Naive thymus-derived CD4-positive, alpha-beta T cell (primary cell): ENCODE measurements at regions not wholly inside any gene's neighbourhood (a gene's known extent, or its start where the extent isn't known, plus 50 kb on each side); places are given as distances from the start of the nearest gene placed in this dataset.
"Not testable (repeated sequence)": the region's sequence is repeated elsewhere in the genome, so short reads cannot be mapped to it uniquely, and the experiment has no call there.

ENCODE experiments used
- ATAC-seq: fragments of 150-1000 bp; cut with Tn5 transposase; 2 replicates; pipeline ENCODE4 v1.10.0; 2021; ENCODE audit warnings: mild to moderate bottlenecking, moderate library complexity
- CTCF ChIA-PET: fragments of 350-600 bp; sonication (Branson Sonifier 250); formaldehyde crosslinking; loops from one replicate; lab custom pipeline; 2021; ENCODE audit warnings: antibody characterized with exemption; lab: Charles Lee
- POLR2A ChIA-PET: fragments of 350-600 bp; sonication (Branson Sonifier 250); formaldehyde crosslinking; loops from one replicate; lab custom pipeline; 2021; ENCODE audit warnings: antibody characterized with exemption, inconsistent platforms; lab: Charles Lee
- DNase-seq, 9 donors: peaks; one replicate each; pipeline versions ENCODE4 v3.0.0 to v3.0.0-alpha.2; 2020 to 2022; ENCODE audit warnings: mixed read lengths in 1 of 9
- H3K27ac ChIP-seq: one replicate; pipeline ENCODE4 v1.7.0; 2013; ENCODE audit warnings: mild to moderate bottlenecking, low read depth, low read length, moderate library complexity
- H3K27me3 ChIP-seq, 2 donors: one replicate each; pipeline ENCODE4 v1.7.0; 2013; ENCODE audit warnings: low read length in 2 of 2, mild to moderate bottlenecking in 2 of 2, moderate library complexity in 2 of 2; ENCODE audit not compliant: control insufficient read depth in 2 of 2, insufficient read depth in 2 of 2
- H3K36me3 ChIP-seq, 3 experiments: 1 replicate in 2 of 3; 2 replicates in 1 of 3; pipeline ENCODE4 v1.7.0; 2013; ENCODE audit warnings: low read length in 3 of 3, mild to moderate bottlenecking in 3 of 3, moderate library complexity in 1 of 3; ENCODE audit not compliant: insufficient read depth in 3 of 3, control insufficient read depth in 2 of 3
- H3K4me1 ChIP-seq, 2 donors: one replicate each; pipeline ENCODE4 v1.7.0; 2013; ENCODE audit warnings: low read length in 2 of 2, mild to moderate bottlenecking in 2 of 2, moderate library complexity in 1 of 2; ENCODE audit not compliant: control insufficient read depth in 2 of 2, insufficient read depth in 2 of 2
- H3K4me3 ChIP-seq: 2 replicates; pipeline ENCODE4 v1.7.0; 2013; ENCODE audit warnings: mild to moderate bottlenecking, low read length
- H3K9me3 ChIP-seq, 3 experiments: 1 replicate in 2 of 3; 2 replicates in 1 of 3; pipeline ENCODE4 v1.7.0; 2013; ENCODE audit warnings: low read length in 3 of 3; ENCODE audit not compliant: control insufficient read depth in 2 of 3
- H3K27ac Mint-ChIP-seq, 9 donors: one replicate each; pipeline ENCODE4 v1.8.0; 2020 to 2022; ENCODE audit warnings: mixed read lengths in 9 of 9, mild to moderate bottlenecking in 8 of 9, moderate library complexity in 5 of 9, inconsistent platforms in 2 of 9
- H3K27me3 Mint-ChIP-seq, 5 donors: one replicate each; pipeline ENCODE4 v1.8.0; 2021 to 2022; ENCODE audit warnings: mixed read lengths in 5 of 5, mild to moderate bottlenecking in 1 of 5
- H3K36me3 Mint-ChIP-seq, 5 donors: one replicate each; pipeline ENCODE4 v1.8.0; 2020 to 2022; ENCODE audit warnings: mixed read lengths in 5 of 5, mild to moderate bottlenecking in 3 of 5, inconsistent platforms in 1 of 5
- H3K4me1 Mint-ChIP-seq, 7 donors: one replicate each; pipeline ENCODE4 v1.8.0; 2020 to 2022; ENCODE audit warnings: mixed read lengths in 7 of 7, mild to moderate bottlenecking in 3 of 7, inconsistent platforms in 1 of 7
- H3K4me3 Mint-ChIP-seq, 10 donors: one replicate each; pipeline ENCODE4 v1.8.0; 2020 to 2022; ENCODE audit warnings: mild to moderate bottlenecking in 10 of 10, mixed read lengths in 10 of 10, moderate library complexity in 6 of 10, inconsistent platforms in 2 of 10
- H3K9me3 Mint-ChIP-seq, 11 donors: one replicate each; pipeline ENCODE4 v1.8.0; 2020 to 2022; ENCODE audit warnings: mixed read lengths in 11 of 11, mild to moderate bottlenecking in 4 of 11, inconsistent platforms in 1 of 11, moderate library complexity in 1 of 11
- intact Hi-C, 2 donors: fragments of 100-400 bp; cut with micrococcal nuclease; formaldehyde crosslinking; loops; one replicate each; pipeline ENCODE4 v1.15.1; 2023

DNA sequence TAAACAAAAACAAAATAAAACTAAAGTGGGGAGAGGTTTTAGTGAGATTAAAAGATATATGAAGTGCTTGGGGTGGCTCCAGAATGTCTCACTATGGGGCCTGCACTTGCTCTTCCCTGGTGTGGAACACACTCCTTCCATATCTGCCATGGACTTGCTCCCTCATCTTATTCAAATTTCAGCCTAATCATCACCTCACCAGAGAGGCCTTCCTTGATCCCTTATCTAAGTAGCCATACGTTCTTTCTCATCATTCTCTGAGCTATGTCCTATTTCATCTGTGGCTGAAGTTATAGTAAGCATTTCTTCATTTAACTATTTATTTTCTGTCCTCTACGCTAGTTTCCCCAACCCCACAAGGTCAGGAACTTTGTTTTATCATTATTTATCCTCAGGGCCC is 511.7 kb downstream of the NTRK3 start:
- H3K4me3 ChIP-seq = no peak overlapping the region
- ChIA-PET CTCF (no interaction called here), POLR2A (no interaction called here)
- no peaks in the 10 kb centered on the region for H3K27me3 ChIP-seq
- Mint-ChIP-seq H3K9me3 (peaks cover 0 to 2% (median 0%) of the 10 kb centered on the region in 11 donors), H3K36me3 (no peaks in the 10 kb centered on the region), H3K27ac (no peak overlapping the region), H3K27me3 (peaks cover 0 to 12% (median 0%) of the 10 kb centered on the region in 5 donors), H3K4me3 (no peak overlapping the region), H3K4me1 (peaks cover 0 to 5% (median 0%) of the 10 kb centered on the region in 7 donors)
- no peaks in the 10 kb centered on the region for H3K9me3 ChIP-seq
- ATAC-seq (no peak), DNase-seq (no peak)
- no peaks in the 10 kb centered on the region for H3K4me1 ChIP-seq
- intact Hi-C loops = no loop called here
- H3K36me3 ChIP-seq = no peaks in the 10 kb centered on the region
- H3K27ac ChIP-seq = no peak overlapping the region

- Histone ChIP-seq H3K4me1 (no peaks in the 10 kb centered on the region), H3K4me3 (no peak overlapping the region), H3K27me3 (no peaks in the 10 kb centered on the region), H3K9me3 (no peaks in the 10 kb centered on the region), H3K36me3 (no peaks in the 10 kb centered on the region), H3K27ac (no peak overlapping the region)
- no peaks in the 10 kb centered on the region for H3K36me3 Mint-ChIP-seq
- H3K4me1 Mint-ChIP-seq = peaks cover 0 to 7% (median 0%) of the 10 kb centered on the region in 7 donors
- ATAC-seq = no peak
- no peak overlapping the region for H3K27ac Mint-ChIP-seq
- ChIA-PET CTCF (no interaction called here), POLR2A (no interaction called here)
- no peak for DNase-seq
- intact Hi-C loops = no loop called here
- no peak overlapping the region for H3K4me3 Mint-ChIP-seq
- peaks cover 0 to 2% (median 0%) of the 10 kb centered on the region in 11 donors for H3K9me3 Mint-ChIP-seq
- peaks cover 0 to 11% (median 0%) of the 10 kb centered on the region in 5 donors for H3K27me3 Mint-ChIP-seq
Measured at GRCh38 chr15:87743562-87743961, 513.0 kb downstream of the NTRK3 start.

- Mint-ChIP-seq H3K4me3 (no peak overlapping the region), H3K27ac (no peak overlapping the region), H3K27me3 (no peaks in the 10 kb centered on the region), H3K36me3 (no peaks in the 10 kb centered on the region), H3K4me1 (peaks cover 7 to 19% (median 13%) of the 10 kb centered on the region in 7 donors), H3K9me3 (peaks cover 0 to 4% (median 0%) of the 10 kb centered on the region in 11 donors)
- ChIA-PET CTCF (no interaction called here), POLR2A (no interaction called here)
- no peak overlapping the region for H3K27ac ChIP-seq
- no peaks in the 10 kb centered on the region for H3K36me3 ChIP-seq
- ATAC-seq = no peak
- intact Hi-C loops = no loop called here
- H3K4me1 ChIP-seq = peaks cover 0 to 5% of the 10 kb centered on the region in 2 donors
- no peaks in the 10 kb centered on the region for H3K27me3 ChIP-seq
- H3K4me3 ChIP-seq = no peak overlapping the region
- H3K9me3 ChIP-seq = no peaks in the 10 kb centered on the region
- no peak for DNase-seq
Measured at GRCh38 chr15:87741350-87741749, 515.2 kb downstream of the NTRK3 start.

- H3K4me3 Mint-ChIP-seq = no peak overlapping the region
- CTCF ChIA-PET = no interaction called here
Measured at GRCh38 chr15:87740655-87741344, 515.7 kb downstream of the NTRK3 start.

GRCh38 chr15:87739866-87740265 is 516.7 kb downstream of the NTRK3 start:
- Histone ChIP-seq H3K27ac (no peak overlapping the region), H3K4me3 (no peak overlapping the region), H3K36me3 (no peaks in the 10 kb centered on the region), H3K27me3 (no peaks in the 10 kb centered on the region), H3K9me3 (no peaks in the 10 kb centered on the region), H3K4me1 (peaks cover 0 to 10% of the 10 kb centered on the region in 2 donors)
- Mint-ChIP-seq H3K27ac (no peak overlapping the region), H3K4me3 (no peak overlapping the region), H3K36me3 (no peaks in the 10 kb centered on the region), H3K4me1 (peaks cover 9 to 28% (median 26%) of the 10 kb centered on the region in 7 donors), H3K27me3 (no peaks in the 10 kb centered on the region), H3K9me3 (peaks cover 0 to 4% (median 0%) of the 10 kb centered on the region in 11 donors)
- ATAC-seq (no peak), DNase-seq (no peak)
- ChIA-PET CTCF (no interaction called here), POLR2A (no interaction called here)
- intact Hi-C loops = no loop called here

More at GRCh38 chr15:87740655-87741344, 515.7 kb downstream of the NTRK3 start:
- H3K9me3 Mint-ChIP-seq = peaks cover 0 to 4% (median 0%) of the 10 kb centered on the region in 11 donors
- Histone ChIP-seq H3K4me1 (peaks cover 0 to 10% of the 10 kb centered on the region in 2 donors), H3K27ac (no peak overlapping the region), H3K4me3 (no peak overlapping the region), H3K9me3 (no peaks in the 10 kb centered on the region), H3K36me3 (no peaks in the 10 kb centered on the region), H3K27me3 (no peaks in the 10 kb centered on the region)
- H3K4me1 Mint-ChIP-seq = peaks cover 9 to 25% (median 18%) of the 10 kb centered on the region in 7 donors
- no peaks in the 10 kb centered on the region for H3K36me3 Mint-ChIP-seq
- no peak for DNase-seq
- no peak for ATAC-seq
- POLR2A ChIA-PET = no interaction called here
- no peaks in the 10 kb centered on the region for H3K27me3 Mint-ChIP-seq
- no peak overlapping the region for H3K27ac Mint-ChIP-seq
- intact Hi-C loops = no loop called here

GRCh38 chr15:87739081-87739480 is 517.5 kb downstream of the NTRK3 start:
- Histone ChIP-seq H3K4me3 (no peak overlapping the region), H3K27me3 (no peaks in the 10 kb centered on the region), H3K4me1 (peaks cover 0 to 10% of the 10 kb centered on the region in 2 donors), H3K9me3 (no peaks in the 10 kb centered on the region), H3K36me3 (no peaks in the 10 kb centered on the region), H3K27ac (no peak overlapping the region)
- ChIA-PET CTCF (no interaction called here), POLR2A (no interaction called here)
- Mint-ChIP-seq H3K4me3 (no peak overlapping the region), H3K4me1 (peaks cover 9 to 30% (median 26%) of the 10 kb centered on the region in 7 donors), H3K27ac (no peak overlapping the region), H3K9me3 (peaks cover 0 to 4% (median 0%) of the 10 kb centered on the region in 11 donors), H3K36me3 (no peaks in the 10 kb centered on the region), H3K27me3 (peaks cover 0 to under 1% (median 0%) of the 10 kb centered on the region in 5 donors)
- intact Hi-C loops = no loop called here
- no peak for DNase-seq
- no peak for ATAC-seq

- Mint-ChIP-seq H3K27ac (peak overlapping the region in 6 of 9 donors; percentile 55 to 87 (median 78)), H3K4me1 (peaks cover 9 to 34% (median 30%) of the 10 kb centered on the region in 7 donors), H3K4me3 (peak overlapping the region in 7 of 10 donors; percentile 2 to 82 (median 69))
- H3K36me3 Mint-ChIP-seq, ATAC-seq, H3K27me3 ChIP-seq, intact Hi-C loops, DNase-seq, H3K27ac ChIP-seq, H3K4me3 ChIP-seq, H3K27me3 Mint-ChIP-seq, H3K9me3 Mint-ChIP-seq, H3K36me3 ChIP-seq, H3K9me3 ChIP-seq: not testable (repeated sequence)
- ChIA-PET CTCF (interaction anchor here (0.7 kb wide), 1 partner anchor 24 kb away, joined by 5 read pairs; no protein-coding TSS in a partner anchor), POLR2A (interaction anchor here (0.8 kb wide), 1 partner anchor 110 kb away, joined by 4 read pairs; no protein-coding TSS in a partner anchor)
- peaks cover 0 to 10% of the 10 kb centered on the region in 2 donors for H3K4me1 ChIP-seq
Measured at GRCh38 chr15:87737460-87737859, 519.1 kb downstream of the NTRK3 start.
